Non-pigmented ciliary epithelial cell (primary cell): ENCODE measurements at regions not wholly inside any gene's neighbourhood (a gene's known extent, or its start where the extent isn't known, plus 50 kb on each side); places are given as distances from the start of the nearest gene placed in this dataset.
A peak's percentile ranks its signal among the peaks of the same experiment; 100 is the strongest.

Experiments
- DNase-seq: peaks from one replicate; pipeline ENCODE4 v3.0.0-alpha.2; 2010; ENCODE audit warnings: low read depth

DNA sequence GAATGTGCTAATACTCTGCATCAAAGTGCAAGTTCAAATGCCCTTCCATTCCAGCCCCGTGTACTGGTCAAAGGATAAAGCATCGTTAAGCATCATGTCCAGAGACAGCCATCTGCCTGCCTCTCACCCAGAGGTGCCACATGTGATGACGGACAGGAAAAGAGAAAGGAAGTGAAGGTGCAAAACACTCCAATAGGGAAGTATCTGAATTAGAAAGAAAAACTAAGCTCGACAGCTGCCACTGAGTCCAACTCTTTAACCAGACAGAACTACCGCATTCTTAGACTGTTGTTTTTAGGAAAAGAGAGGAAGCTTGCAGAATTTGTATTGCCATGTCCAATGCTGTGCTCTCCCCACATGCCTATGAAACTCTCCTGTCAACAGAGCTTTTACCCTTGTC, 465.0 kb upstream of the SOX5 start:
- DNase-seq: no peak

DNA sequence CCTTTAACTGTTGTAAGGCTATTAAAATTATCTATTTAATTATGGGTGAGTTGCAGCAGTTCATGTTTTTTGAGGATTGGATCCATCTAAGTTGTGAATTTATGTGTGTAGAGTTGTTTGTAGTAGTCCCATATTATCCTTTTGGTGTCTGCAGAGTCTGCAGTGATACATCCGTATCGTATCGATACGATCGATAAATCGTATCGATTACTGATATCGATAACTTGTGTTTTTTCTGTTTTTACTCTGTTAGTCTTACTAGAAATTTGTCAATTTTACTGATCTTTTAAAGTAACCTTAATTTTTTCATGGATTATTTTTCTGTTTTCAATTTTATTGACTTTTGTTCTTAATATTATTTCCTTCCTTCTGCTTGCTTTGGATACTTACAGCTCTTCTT, 462.5 kb upstream of the SOX5 start:
- no peak for DNase-seq

DNA sequence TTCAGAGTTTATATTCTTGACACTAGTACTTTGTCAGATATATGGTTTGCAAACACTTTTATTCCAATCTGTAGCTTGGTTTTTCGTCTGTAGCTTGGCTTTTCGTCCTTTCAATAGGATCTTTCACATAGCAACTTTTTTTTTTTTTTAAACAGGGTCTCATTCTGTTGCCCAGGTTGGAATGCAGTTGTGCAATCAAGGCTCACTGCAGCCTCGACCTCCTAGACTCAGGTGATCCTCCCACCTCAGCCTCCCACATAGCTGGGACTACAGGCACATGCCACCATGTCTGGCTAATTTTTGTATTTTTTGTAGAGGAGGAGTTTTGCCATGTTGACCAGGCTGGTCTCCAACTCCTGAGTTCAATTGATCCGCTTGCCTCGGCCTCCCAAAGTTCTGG, 460.4 kb upstream of the SOX5 start:
- DNase-seq: no peak

DNA sequence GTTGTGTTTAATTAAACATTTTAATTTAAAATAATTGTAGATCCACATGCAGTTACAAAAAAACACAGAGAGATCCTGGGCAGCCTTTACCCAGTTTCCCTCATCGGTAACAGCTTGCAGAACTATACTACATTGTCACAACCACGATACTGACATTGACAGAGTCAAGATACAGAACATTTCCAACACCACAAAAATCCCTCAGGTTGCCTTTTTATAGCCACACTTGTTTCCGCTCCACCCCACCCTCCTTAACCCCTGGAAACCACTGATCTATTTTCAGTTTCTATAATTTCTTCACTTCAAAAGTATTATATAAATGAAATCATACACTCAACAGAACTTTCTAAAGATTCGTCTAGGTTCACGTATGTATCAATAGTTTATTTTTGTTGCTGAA, 458.8 kb upstream of the SOX5 start:
- no peak for DNase-seq

DNA sequence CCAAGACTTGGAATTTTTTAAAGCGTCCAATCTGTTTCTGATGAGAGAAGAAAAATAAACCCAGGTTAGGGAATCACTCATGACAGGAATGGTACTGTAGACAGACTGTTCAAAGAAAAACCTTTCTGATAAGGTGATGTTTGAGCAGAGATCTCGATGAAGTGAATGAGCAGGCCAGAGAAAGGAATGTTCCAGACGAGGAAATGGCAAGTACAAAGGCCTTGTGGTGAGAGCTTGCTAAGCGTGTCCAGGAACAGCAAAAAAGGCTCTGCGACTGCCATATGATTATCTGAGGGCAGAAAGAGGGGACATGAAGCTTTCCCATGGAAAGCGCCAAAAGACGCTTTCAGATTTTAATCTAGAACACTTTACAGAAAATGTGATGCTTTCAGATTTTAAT, 458.4 kb upstream of the SOX5 start:
- DNase-seq: no peak

DNA sequence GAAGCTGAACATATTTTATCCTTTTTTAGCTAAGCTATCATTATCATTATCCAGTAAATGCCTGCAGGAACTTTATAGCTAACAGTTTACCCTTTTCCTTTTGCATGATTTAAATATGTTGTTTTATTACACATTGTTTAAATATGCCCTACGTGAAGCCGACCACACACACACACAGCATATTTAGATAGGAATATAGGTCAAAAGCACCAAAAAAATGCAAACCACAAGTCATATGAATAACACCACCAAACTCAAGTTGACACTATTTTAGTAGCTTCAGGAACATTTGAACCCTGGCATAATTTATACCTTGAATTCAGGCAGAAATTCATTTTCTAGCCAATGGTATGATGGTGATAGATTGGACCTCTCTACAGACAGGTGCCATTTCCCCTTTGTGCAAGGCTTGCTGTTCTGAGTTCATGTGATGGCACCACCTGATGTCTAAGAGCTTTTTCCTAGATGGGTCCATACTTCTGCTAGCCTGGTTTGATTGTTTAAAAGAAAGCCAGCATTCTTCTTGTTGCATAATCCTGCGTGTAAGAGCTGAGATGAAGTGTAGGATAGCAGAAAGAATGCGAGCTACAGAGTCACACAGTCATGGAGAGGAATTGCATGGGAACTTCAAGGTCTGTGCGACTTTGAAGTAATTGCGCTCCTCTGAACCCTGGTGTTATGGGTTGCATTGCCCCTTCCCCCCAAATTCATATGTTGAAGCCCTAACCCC, 454.8 kb upstream of the SOX5 start:
- no peak for DNase-seq

DNA sequence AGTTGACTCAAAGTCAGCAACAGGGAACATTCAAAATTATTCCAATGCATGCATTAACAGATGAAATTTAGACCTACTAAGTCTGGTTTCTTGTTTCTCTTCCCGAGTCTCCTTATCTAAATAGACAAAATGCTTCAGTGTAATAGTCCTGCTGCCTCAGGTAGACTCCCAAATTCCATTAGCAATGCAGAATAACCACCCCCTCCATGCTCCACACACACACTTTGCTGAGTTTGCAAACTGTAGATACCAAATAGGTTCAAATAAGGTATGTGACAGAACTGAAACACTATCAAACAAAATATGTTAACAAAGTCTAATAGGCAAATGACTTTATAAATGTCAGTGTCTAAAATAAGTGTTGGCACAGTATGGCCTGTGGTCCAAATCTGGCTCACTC, 451.1 kb upstream of the SOX5 start:
- DNase-seq: no peak

DNA sequence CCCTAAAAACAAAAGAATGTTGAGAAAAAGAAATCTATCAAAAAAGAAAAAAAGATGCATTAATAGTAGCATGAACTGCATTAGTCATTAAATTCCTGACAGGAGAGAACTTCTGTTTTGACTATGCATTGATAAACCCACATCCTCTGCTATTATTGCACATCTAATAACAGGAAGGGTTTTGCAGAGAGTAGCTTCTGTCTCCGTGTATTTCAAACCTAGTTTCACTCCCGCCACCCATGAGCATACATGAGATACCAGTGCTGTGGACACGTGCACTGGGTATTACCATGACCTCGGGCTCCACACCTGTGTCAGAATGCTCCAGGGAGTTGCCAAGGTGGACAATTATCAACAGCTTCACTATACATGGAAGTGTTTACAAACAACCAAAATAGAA, 449.1 kb upstream of the SOX5 start:
- no peak for DNase-seq

DNA sequence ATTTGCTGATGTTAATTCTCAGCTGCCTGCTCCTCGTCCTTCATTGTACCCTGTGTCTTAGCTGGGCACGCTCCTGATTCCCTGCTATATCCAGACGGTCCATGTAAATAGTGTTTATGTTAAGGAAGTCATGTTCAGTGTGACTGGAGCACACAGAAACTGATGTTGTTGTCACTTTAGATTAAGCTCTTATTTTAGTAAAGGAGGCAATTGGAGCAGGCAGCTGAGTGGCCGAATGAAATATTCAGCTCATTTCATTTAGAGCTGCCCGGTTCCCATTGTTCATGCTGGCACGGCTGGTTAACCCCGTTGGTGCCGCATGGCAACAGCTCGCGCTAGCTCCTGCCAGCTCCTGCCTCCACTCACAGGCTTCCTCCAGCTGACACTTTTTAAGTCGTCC, 446.8 kb upstream of the SOX5 start:
- no peak for DNase-seq

DNA sequence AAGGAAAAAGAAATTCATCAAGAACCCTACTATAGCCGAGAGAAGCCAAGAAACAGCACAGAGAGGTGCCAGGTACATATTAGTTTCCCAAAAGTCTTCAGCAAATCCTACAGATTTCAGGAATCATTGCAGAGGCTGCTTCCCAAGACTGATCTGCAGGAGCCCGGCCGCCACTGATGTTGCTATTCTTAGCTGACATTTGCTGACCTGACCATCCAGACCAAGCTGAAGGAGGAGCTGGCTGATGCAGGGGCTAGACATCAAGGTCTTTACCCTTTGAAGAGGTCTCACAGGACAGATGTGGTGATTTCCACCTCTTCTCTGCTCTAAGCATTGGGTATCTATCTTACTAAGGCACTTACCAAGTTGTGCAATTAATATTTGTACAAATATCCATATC, 444.8 kb upstream of the SOX5 start:
- no peak for DNase-seq

DNA sequence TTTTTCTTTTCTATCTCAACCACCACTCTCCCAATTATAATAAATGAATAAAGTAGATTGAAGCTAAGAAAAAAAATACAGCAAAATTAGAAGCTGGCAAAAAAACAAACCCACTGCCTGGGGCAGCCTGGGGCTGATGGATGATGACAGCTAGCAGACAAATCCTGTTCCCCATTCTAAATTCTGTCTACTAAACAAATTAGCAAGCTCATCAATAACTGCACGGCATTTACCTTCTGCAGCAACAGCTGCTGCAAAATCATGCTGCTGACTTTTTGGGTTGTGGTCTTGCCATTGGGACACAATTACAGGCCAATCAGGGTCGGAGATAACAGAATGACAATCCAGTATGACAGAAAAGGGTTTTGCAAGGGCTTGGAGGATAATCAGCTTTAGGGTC, 443.6 kb upstream of the SOX5 start:
- no peak for DNase-seq

DNA sequence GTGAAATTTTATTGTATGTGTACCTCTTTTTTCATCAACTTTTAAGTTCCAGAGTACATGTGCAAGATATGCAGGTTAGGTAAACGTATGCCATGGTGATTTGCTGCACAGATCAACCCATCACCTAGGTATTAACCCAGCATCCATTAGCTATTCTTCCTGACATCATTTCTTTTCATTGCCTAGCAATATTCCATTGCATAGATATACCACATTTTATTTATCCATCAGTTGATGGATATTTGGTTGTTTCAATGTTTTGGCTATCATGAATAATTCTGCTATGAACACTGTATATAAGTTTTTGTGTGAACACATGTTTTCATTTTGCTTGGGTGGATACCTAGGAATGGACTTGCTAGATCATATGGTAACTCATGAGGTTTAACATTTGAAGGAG, 439.9 kb upstream of the SOX5 start:
- no peak for DNase-seq

DNA sequence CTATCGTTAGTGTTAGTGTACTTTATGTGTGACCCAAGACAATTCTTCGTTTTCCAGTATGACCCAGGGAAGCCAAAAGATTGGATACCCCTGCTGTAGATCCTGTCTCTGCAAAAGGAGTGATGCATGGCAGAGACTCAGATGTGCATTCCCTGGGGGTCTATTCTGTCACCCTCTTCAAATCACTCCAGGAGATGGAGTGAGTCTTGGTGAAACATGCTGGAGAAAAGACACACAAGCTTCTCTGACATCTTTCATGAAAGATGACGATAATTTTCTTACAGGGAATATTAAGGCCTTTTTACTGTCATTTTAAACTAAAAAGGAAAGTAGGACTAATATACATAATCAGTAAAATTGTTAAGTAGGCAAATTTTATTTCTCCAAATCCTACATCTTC, 437.9 kb upstream of the SOX5 start:
- DNase-seq: no peak

DNA sequence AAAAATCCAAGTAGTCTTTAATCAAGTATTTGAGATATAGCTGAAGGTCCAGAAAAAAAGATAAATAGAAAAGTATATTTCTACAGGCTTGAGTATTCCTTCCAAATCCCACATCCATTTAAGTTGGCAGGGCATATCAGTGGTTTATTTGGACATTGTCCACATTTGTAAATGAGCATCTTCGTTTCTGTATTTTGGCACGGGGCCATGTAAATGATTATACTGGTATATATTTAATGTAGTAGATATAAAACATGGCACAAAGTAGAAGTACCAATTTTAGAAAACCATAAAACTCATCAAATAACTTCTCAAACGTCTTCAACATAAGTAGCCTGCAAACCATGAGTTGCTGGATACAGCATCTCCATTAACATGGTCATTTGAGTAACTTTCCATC, 437.4 kb upstream of the SOX5 start:
- DNase-seq: no peak

DNA sequence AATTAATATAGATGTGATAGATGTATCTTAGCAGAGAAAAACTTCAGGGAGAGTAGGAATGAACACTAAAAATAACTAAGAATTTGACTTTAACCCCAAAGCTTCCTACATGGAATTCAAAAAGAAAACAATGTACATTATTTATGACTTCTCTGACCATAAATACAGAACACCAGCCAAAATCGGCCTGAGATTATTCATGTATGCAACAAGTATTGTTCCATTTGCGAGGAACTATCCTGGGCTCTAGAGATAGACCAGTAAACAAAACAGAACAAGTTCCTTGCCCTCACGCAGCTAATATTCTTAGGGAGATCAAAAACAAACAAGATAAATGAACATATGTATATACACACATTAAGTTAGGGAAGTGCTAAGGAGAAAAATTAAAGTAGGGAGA, 432.3 kb upstream of the SOX5 start:
- DNase-seq: no peak

DNA sequence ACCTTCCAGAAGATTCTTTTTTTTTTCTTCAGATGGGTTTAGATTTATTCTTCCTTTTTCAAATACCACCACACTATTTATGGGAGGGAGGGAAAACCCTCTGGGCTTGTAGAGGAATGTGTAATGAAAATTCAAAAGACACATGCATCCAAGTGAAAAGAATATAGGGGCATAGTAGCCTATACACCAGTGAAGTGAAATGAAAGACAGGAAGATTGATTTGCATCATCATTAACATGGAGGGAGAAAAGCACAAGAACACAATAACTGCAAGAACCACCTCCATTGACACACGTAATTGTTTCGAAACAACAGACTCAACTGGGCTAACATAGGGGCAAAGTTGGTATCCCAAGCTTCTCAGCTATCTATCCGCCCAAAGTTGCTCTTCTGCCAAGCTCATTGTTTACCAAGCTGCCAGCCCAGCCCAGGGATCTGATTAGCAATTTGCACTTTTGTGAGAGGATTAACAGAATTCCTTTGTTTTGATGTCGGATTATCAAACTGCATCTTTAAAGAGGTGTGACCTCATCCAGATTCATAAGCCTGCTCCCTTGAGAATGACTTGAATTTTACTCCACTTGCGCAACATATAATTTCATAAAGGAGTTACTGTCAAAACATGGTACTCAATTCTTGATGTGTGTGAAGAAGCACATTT, 430.5 kb upstream of the SOX5 start:
- DNase-seq: no peak

DNA sequence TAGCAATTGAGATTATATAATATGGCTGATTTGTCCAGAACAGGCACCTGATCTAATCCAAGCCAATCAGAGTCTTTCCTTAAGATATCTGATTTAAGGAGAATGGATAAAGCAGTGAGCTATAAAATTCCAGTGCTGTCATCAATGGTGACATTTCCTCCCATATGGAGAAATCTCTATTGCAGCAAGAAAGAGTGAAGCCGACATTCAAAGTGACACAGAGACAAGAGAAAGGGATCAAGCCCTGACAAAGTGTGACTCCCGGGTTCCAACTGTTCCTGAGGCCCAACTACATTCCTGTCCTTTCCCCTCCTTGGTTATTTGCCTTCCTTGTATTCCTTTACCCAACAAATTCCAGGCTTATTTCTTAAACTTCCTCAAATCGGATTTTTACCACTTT, 430.0 kb upstream of the SOX5 start:
- no peak for DNase-seq

DNA sequence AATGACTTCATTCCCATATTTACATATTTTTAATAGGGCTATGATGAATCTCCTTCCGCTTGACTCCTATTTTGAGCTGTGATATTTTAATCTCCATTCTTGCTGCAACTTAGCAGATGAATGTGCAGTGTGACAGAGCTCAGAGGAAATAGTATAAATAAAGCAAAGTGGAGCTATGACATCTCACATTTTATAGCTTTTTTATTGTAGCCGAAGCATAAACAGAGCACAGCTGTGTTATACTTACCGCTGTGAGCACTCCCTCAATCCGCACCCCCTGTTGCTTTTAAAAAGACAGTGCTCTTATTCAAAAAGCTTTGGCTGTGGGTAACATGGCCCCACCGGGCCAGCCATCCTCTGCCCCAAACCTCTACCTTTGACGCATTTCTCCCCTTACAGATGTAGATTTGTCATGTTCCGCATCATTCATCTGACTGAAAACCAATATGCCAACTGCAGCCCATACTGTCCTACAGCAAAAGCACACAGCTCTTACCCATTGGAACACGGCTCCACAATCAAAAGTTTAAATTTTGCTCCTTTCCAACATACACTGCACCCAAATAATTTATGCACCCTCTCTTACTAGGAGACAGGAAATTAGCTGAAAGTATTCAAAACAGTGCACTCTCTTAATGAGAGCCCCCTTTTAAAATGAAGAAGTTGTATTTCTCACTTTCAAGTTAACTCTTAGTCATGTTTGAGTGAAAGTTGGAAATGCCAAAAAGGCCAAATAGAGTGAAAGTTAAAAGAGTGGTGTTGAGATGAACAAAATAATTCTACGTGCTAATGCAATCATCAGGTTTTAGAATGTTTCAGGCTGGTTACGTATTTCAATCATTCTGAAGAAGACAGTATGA, 429.3 kb upstream of the SOX5 start:
- peak; percentile 35 for DNase-seq

DNA sequence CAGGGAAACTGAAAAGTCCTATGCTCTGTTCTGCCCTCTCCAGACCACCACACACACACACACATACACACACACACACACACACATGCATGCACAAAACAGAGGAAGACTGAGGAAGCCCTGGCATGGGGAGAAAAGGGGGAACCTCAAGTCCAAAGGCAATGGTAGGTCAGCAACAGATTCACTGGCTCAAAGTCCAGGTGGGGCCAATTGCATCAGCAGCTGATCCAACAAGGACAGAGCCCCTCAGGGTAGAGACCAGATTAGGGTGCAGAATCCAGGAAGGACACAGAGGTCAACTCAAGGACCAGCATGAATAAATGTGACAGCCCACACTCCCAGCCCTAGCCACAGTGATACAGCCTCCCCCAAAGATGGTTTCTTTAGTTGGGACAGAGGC, 425.0 kb upstream of the SOX5 start:
- no peak for DNase-seq

DNA sequence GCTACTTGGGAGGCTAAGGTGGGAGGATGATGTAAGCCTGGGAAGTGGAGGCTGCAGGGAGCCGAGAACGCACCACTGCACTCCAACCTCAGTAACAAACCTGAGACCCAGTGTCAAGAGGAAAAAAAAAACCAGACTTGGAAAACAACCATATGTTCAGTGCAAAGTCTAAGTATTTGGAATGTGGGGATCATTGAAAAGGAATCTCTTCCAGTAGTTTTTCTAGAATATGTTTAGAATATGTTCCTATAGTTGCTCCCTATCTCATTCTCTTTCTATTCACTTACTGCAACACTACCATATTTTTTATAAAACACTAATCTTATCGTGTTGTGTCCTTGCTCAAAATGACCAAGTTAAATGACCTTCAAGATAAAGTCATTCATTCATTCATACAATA, 423.5 kb upstream of the SOX5 start:
- no peak for DNase-seq

DNA sequence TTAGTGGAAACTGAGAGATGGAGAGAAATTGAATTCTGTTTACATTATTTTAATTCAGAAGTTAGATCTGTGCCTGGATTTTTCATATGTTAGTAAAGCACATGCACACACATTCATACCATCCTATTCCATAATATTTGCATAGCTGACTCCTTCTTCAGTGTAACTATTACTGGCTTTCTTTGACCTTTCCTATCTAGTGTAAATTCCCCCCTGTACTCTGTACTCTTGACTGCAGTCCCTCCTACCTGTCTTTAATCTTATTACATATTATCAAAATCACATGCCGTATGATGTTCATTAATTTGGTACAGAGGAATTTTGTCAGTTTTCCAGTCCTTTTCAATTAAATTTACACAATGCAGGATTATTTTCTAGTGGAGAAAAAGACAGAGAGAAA, 417.0 kb upstream of the SOX5 start:
- DNase-seq: no peak

DNA sequence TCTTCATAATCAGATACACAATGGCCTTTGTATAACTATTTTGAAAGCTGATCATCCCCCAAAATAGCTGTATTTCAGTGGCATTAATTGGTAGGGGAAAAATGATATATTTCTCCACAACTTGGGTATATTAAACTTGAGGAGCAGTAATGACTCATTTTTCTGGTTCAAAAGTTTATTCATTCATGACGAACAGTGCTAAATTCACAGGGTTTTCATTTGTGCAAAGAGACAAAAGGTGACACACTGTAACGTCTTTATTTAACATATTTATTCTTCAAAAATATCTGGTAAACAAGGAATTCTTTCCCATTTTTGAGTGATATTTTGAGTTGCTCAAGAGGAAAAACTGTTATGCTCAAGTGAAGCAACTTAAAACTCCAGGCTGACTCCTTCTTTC, 415.5 kb upstream of the SOX5 start:
- no peak for DNase-seq

DNA sequence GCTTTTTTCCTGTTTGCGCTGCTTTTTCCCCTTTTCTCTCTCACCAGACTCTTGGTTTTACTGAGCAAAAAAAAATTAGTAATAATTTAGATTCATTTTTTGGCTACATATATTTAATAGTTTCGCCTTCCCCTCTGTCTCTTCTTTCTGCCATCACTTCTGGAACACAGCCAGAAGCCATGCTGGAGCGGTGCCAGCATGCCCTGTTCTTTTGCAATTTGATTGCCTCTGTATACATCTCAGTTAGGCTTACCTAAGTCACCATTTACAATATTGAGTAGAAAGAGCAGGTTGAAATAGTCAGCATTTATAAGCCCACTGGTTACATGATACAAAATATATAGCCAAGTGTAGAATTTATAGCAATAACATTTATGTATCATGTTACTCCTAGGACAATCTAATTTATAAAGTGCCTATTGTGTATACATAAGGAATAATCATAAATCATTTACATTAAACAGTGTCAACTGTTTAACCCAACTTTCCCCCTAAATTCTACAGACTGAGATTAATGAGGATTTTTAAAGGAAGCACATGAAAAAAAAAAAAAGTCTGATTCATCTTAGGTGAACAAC, 413.8 kb upstream of the SOX5 start:
- no peak for DNase-seq
